GM18507 (cell line): ENCODE measurements at regions not wholly inside any gene's neighbourhood (a gene's known extent, or its start where the extent isn't known, plus 50 kb on each side); places are given as distances from the start of the nearest gene placed in this dataset.
A peak's percentile ranks its signal among the peaks of the same experiment; 100 is the strongest.

Experiments used
- DNase-seq: peaks from one replicate; pipeline ENCODE4 v3.0.0; 2011; ENCODE audit warnings: low read depth; ENCODE audit not compliant: insufficient read length; ENCODE audit errors: extremely low spot score
- FAIRE-seq: peaks from 2 replicates; lab custom pipeline; 2011; peaks lifted over from hg19 to GRCh38; lab: Jason Lieb, UNC

- no peak for FAIRE-seq
- DNase-seq = no peak
Observed at GRCh38 chr12:125193376-125194152, 128.3 kb downstream of the AACS start.

GRCh38 chr12:125194163-125194773, 129.0 kb downstream of the AACS start:
- FAIRE-seq (no peak), DNase-seq (no peak)

- FAIRE-seq (no peak), DNase-seq (no peak)
Observed at GRCh38 chr12:125194987-125195386, 129.8 kb downstream of the AACS start.

DNA sequence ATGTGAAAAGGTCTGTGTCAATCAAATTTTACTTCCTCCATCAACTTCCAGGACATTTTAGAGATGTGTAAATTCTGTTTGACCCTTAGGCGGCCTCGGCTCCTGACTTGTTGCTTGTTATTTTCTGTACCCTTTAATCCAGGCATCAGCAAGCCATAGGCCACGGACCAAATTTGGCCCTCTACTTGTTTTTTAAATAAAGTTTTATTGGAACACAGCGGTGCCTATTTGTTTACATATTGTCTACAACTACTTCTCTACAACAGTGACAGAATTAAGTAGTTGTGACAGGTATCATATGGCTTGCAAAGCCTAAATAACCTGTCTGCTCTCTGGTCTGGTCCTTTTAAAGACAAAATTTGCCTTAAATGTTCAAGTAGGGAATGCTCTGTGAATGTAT, 132.1 kb downstream of the AACS start:
- FAIRE-seq (no peak), DNase-seq (no peak)

DNA sequence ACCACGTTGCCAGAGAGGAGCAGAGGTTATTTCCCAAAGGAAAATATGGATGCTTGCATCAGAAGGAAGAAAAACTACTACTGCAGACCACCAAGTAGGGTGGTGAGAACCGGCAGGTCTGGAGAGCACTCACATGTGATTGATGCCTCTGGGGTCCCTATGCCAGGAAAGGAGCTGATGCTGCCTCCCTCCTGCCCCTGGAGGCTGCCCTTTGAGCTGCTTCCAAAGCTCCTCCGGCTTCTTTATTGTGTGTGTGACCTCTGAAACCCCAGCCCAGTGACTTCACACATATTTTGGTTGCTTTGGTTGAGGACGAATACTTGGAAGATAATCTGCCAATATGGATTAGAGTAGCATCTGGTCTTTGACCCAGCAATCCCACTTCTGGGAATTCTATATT, 133.4 kb downstream of the AACS start:
- DNase-seq (no peak), FAIRE-seq (no peak)

DNA sequence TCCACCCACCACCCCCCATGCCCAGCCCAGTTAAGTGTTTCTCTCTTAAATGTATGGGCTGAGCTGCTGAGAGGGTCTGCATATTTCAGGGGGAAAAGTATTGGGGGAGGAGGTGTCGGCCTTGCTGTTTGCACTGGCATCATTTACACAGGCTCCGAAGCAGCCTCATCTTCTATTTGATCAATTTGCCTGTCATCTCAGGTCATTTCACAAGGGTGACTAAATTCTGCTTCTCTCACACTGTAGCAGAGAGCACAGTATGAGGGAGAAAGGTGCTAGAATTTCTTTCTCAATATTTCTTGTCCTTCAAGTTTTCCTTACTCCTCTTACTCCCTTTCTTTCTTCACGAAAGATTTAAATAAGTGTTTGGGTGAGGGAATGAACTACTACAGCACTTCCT, 135.9 kb downstream of the AACS start:
- no peak for FAIRE-seq
- no peak for DNase-seq

- FAIRE-seq = no peak
- no peak for DNase-seq
Observed at GRCh38 chr12:125201940-125202339, 136.7 kb downstream of the AACS start.

GRCh38 chr12:125202421-125202820, 137.2 kb downstream of the AACS start:
- FAIRE-seq (no peak), DNase-seq (no peak)

DNA sequence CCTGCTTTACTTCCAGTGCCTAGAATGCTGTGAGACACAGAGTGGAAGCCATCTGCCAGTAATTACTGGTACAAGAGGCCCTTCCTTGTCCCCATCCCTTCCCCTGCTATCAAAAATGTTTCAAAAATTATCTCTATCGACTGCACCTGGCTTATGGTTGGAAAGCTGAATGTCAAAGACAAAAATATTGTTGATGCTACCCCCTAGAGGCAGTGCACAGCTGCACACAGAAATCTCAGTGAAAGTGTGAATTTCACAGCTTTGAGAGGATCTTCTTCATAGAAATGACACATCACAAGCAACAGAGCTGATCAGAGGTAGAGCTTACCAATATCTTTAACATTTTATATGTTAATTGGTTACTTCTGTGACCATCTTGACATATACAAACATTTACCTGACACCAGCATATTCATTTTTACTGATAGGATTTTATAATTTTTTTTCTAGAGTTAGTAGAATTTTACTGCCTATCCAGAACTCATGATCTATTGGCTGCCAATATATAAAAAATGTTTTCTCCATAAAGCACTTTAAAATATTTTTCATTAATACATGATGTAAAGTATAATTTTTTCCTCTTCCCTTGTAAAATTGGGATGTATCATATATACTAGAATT, 138.0 kb downstream of the AACS start:
- DNase-seq (no peak), FAIRE-seq (peak; percentile 74)

DNA sequence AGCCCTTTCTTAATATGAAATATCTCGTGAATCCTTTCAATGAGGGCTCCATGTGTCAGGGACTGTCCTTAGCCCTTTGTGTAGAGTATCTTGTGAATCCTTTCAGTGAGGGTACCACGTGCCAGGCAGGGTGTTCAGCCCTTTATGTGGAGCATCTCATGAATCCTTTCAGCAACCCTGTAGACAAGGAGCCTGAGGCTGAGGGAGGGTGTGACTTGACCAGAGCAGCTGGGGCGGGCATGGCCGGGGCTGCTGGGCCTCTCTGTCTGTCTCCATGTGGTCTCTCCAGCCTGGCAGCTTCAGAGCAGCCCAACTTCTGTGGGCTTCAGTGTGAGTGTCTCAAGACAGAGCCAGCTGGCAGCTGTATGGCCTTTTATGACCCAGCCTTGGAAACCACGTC, 140.2 kb downstream of the AACS start:
- DNase-seq = no peak
- FAIRE-seq = no peak

DNA sequence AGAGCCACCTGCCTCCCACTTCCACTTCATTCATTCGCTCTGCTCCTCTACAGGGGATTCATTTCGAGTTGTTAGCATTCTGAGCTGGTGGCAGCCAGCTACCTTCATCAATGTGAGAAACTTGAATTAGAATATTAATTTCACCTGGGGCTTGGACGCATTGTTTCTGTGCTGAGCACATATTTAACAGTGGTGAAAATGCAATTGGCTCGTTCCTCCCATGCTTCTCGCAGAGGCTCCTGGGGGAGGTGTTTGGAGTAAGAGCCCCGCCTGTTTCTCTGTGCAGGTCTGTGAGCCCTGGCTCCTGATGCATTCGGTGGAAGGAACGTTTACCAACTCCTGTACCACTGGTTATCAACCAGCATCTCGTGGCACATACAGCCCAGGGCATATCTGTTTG, 141.5 kb downstream of the AACS start:
- no peak for DNase-seq
- FAIRE-seq = no peak

GRCh38 chr12:125208334-125208733, 143.1 kb downstream of the AACS start:
- no peak for FAIRE-seq
- no peak for DNase-seq

DNA sequence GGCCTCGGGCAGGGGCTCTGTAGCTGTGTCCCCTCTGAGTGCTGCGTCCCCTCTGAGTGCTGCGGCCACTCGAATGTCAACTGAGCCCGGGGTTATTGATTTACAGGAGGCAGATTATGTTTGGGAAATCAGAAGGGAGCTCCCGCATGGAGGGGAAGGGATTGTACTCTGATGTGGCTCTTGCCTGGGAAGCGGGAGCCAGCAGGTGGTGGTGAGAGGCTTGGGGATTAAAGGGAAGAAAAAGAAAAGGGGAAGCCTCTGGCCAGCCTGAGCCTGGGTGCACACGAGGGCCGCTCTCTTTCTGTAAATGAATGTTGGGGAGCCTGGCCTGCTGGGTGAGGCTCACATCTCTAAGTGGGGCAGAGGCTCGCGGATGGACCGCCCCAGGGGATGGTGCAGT, 143.7 kb downstream of the AACS start:
- no peak for DNase-seq
- no peak for FAIRE-seq

GRCh38 chr12:125210104-125210755, 145.0 kb downstream of the AACS start:
- DNase-seq (no peak), FAIRE-seq (no peak)

GRCh38 chr12:125211464-125211863, 146.2 kb downstream of the AACS start:
- FAIRE-seq (no peak), DNase-seq (no peak)

- DNase-seq = no peak
- FAIRE-seq = no peak
Observed at GRCh38 chr12:125214289-125214688, 149.1 kb downstream of the AACS start.

DNA sequence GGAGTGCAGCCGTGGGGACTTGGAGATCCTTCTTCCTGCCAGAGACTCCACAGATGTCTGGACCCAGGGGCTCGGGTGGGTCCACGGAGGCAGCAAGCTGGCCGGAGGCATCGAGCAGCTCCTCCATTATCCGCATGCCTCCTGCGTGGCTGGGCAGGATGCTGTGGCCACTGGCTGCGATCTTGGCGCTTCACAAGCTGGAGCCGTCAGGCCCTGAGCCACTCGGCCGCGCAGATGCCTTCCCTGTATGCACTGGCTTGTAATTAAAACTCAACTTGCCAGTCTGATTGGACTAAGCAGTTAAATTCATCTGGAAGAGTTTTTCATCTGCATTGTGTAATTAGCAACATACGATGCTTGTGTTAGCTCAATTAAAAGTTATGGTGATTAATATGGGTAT, 151.5 kb downstream of the AACS start:
- DNase-seq = no peak
- FAIRE-seq = no peak

GRCh38 chr12:125217308-125217707, 152.1 kb downstream of the AACS start:
- FAIRE-seq (no peak), DNase-seq (no peak)

- DNase-seq (no peak), FAIRE-seq (no peak)
Observed at GRCh38 chr12:125218952-125219351, 153.7 kb downstream of the AACS start.

DNA sequence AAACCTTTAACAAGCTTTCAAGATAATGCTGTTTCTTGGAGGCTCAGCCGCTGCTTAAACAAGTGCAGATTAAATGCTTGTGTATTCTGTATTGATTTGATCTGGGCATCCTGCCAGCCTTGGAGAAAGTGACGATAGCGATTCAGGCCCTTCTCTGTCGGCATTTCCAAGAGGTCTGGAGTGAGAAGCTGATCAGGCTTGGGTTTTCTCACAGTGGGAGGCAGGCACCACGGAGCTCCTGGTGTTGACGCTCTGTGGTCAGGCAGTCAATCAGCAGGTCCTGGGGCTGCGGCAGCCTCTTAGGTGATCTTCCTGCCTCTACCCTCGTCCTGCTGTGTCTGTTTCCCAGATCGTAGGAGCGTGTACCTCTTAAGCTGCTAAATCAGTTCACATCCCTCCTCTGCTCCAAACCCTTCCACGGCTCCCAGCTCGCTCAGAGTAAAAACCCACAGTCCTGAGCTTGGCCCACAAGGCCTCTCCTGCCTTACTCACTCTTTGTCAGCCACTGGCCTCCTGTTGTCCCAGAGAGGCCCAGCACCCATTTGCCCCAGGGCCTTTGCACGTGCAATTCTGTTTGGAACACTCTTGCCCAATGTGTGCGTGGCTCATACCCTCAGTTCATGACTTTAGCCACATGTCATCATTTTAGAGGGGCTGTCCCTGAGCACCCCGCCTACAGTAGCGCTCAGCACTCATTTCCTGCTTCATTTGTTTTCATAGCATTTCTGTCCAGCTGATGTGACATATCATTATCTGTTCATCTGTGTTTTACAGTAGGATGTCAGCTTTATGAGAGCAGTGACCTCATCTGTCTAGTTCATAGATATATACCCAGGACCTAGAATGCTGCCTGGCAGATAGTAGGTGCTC, 155.4 kb downstream of the AACS start:
- FAIRE-seq = no peak
- no peak for DNase-seq
